ENCODE measurements at regions not wholly inside any gene's neighbourhood (a gene's known extent, or its start where the extent isn't known, plus 50 kb on each side); places are given as distances from the start of the nearest gene placed in this dataset.
"Not testable (repeated sequence)": the region's sequence is repeated elsewhere in the genome, so short reads cannot be mapped to it uniquely, and the experiment has no call there.

- no peaks in the 10 kb centered on the region for H3K9me3 ChIP-seq (ENCODE audit: low read length)
- no peak overlapping the region for H3K4me3 ChIP-seq (ENCODE audit: low read length)
- no peak overlapping the region for H3K27ac ChIP-seq (ENCODE audit: low read length)
- no peak overlapping the region for H3K9ac ChIP-seq (ENCODE audit: low read length)
- no peak overlapping the region for H3K4me2 ChIP-seq (ENCODE audit: low read length)
- BruUV-seq (replicated peaks): no TSS peak
- H3K4me1 ChIP-seq (ENCODE audit: insufficient read depth, low read length): peaks cover 3% of the 10 kb centered on the region; the same call in 1 of the 2 replicates
- TF ChIP-seq EZH2phosphoT487 (IDR thresholded peaks at IDR 0.05; ENCODE audit: borderline replicate concordance, low read length) (no peak), EZH2 (IDR thresholded peaks at IDR 0.05; ENCODE audit: low read length, unreplicated experiment) (no peak)
- TF ChIP-seq, protein P1, sequence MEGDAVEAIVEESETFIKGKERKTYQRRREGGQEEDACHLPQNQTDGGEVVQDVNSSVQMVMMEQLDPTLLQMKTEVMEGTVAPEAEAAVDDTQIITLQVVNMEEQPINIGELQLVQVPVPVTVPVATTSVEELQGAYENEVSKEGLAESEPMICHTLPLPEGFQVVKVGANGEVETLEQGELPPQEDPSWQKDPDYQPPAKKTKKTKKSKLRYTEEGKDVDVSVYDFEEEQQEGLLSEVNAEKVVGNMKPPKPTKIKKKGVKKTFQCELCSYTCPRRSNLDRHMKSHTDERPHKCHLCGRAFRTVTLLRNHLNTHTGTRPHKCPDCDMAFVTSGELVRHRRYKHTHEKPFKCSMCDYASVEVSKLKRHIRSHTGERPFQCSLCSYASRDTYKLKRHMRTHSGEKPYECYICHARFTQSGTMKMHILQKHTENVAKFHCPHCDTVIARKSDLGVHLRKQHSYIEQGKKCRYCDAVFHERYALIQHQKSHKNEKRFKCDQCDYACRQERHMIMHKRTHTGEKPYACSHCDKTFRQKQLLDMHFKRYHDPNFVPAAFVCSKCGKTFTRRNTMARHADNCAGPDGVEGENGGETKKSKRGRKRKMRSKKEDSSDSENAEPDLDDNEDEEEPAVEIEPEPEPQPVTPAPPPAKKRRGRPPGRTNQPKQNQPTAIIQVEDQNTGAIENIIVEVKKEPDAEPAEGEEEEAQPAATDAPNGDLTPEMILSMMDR (conservative IDR thresholded peaks at IDR 0.05; ENCODE audit: low read depth, low read length): no peak
- POLR2A ChIA-PET (ENCODE audit: unreplicated experiment): no interaction called here
- no peaks in the 10 kb centered on the region for H3K27me3 ChIP-seq (ENCODE audit: low read length)
- no peaks in the 10 kb centered on the region for H3K9me2 ChIP-seq (replicated peaks; ENCODE audit: low read length)
- no peak for ATAC-seq
- H3K36me3 ChIP-seq (ENCODE audit: low read depth, low read length): no peaks in the 10 kb centered on the region
- CTCF ChIA-PET: interaction anchor here (0.5 kb wide), 1 partner anchor 172 kb away, joined by 3 read pairs; no protein-coding TSS in a partner anchor
- DNase-seq: no peak
- H2AFZ ChIP-seq (ENCODE audit: low read length): no peak overlapping the region
- intact Hi-C loops (cut with micrococcal nuclease): no loop called here
- H3K79me2 ChIP-seq (ENCODE audit: low read length): peaks cover 7% of the 10 kb centered on the region
- no peaks in the 10 kb centered on the region for H3F3A ChIP-seq (ENCODE audit: low read length, unreplicated experiment)
- no peaks in the 10 kb centered on the region for H4K20me1 ChIP-seq (ENCODE audit: low read length)
Observed at GRCh38 chr17:68097161-68097805, 61.7 kb downstream of the KPNA2 start.

- POLR2A ChIA-PET (ENCODE audit: unreplicated experiment): interaction anchor here (0.6 kb wide), 1 partner anchor 283 kb away, joined by 7 read pairs; no protein-coding TSS in a partner anchor
- ATAC-seq; H3K4me3 ChIP-seq (ENCODE audit: low read length); H4K20me1 ChIP-seq (ENCODE audit: low read length); H3K36me3 ChIP-seq (ENCODE audit: low read depth, low read length); H3K4me2 ChIP-seq (ENCODE audit: low read length); H3K9me2 ChIP-seq (replicated peaks; ENCODE audit: low read length); H3K27me3 ChIP-seq (ENCODE audit: low read length); H3K9ac ChIP-seq (ENCODE audit: low read length); H2AFZ ChIP-seq (ENCODE audit: low read length); CTCF ChIA-PET; intact Hi-C loops (cut with micrococcal nuclease); BruUV-seq (replicated peaks); H3K9me3 ChIP-seq (ENCODE audit: low read length); H3F3A ChIP-seq (ENCODE audit: low read length, unreplicated experiment); H3K27ac ChIP-seq (ENCODE audit: low read length); DNase-seq: not testable (repeated sequence)
- H3K79me2 ChIP-seq (ENCODE audit: low read length): peaks cover 28% of the 10 kb centered on the region
- H3K4me1 ChIP-seq (ENCODE audit: insufficient read depth, low read length): peaks cover 16% of the 10 kb centered on the region
Observed at GRCh38 chr17:68099341-68099753, 63.8 kb downstream of the KPNA2 start.

DNA sequence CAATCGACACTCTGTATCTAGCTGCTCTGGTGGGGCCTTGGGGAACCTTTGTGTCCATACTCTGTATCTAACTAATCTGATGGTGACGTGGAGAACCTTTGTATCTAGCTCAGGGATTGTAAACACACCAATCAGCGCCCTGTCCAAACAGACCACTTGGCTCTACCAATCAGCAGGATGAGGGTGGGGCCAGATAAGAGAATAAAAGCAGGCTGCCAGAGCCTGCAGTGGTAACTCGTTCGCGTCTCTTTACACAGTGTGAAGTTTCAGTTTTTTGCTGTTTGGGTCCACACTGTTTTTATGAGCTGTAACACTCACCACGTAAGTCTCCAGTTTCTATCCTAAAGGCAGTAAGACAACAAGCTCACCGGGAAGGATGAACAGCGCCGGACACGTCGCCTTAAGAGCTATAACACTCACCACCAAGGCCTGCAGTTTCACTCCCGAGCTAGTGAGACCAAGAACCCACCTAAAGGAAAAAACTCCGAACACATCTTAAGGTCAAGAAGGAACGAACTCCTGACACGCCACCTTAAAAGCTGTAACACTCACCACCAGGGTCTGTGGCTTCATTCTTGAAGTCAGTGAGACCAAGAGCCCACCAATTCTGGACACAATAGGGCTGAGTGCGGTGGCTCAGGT is 64.6 kb downstream of the KPNA2 start:
- intact Hi-C loops (cut with micrococcal nuclease): loop anchor here (5.0 kb wide), 1 partner anchor 63 kb away; the partner anchor contains the start of gene KPNA2
- no peak overlapping the region for H3K4me2 ChIP-seq (ENCODE audit: low read length)
- H3F3A ChIP-seq (ENCODE audit: low read length, unreplicated experiment): no peaks in the 10 kb centered on the region
- ChIA-PET CTCF (no interaction called here), POLR2A (ENCODE audit: unreplicated experiment) (interaction anchor here (0.6 kb wide), 1 partner anchor 283 kb away, joined by 7 read pairs; no protein-coding TSS in a partner anchor)
- H3K79me2 ChIP-seq (ENCODE audit: low read length): peaks cover 34% of the 10 kb centered on the region
- H3K36me3 ChIP-seq (ENCODE audit: low read depth, low read length): no peaks in the 10 kb centered on the region
- no peaks in the 10 kb centered on the region for H3K9me2 ChIP-seq (replicated peaks; ENCODE audit: low read length)
- ATAC-seq: no peak
- H3K4me1 ChIP-seq (ENCODE audit: insufficient read depth, low read length): peaks cover 16% of the 10 kb centered on the region
- TF ChIP-seq EZH2 (IDR thresholded peaks at IDR 0.05; ENCODE audit: low read length, unreplicated experiment) (no peak), EZH2phosphoT487 (IDR thresholded peaks at IDR 0.05; ENCODE audit: borderline replicate concordance, low read length) (no peak)
- TF ChIP-seq, protein P1 (conservative IDR thresholded peaks at IDR 0.05; ENCODE audit: low read depth, low read length): no peak
- no peak overlapping the region for H2AFZ ChIP-seq (ENCODE audit: low read length)
- H3K4me3 ChIP-seq (ENCODE audit: low read length): no peak overlapping the region
- no peak overlapping the region for H3K27ac ChIP-seq (ENCODE audit: low read length)
- no TSS peak for BruUV-seq (replicated peaks)
- DNase-seq: no peak
- H4K20me1 ChIP-seq (ENCODE audit: low read length): 0 out of 2 replicates have a peak, but pooled peaks cover 7% of the 10 kb centered on the region
- no peak overlapping the region for H3K9ac ChIP-seq (ENCODE audit: low read length)
- H3K27me3 ChIP-seq (ENCODE audit: low read length): no peaks in the 10 kb centered on the region
- no peaks in the 10 kb centered on the region for H3K9me3 ChIP-seq (ENCODE audit: low read length)
